ENCODE measurements at regions not wholly inside any gene's neighbourhood (a gene's known extent, or its start where the extent isn't known, plus 50 kb on each side); places are given as distances from the start of the nearest gene placed in this dataset.

DNA sequence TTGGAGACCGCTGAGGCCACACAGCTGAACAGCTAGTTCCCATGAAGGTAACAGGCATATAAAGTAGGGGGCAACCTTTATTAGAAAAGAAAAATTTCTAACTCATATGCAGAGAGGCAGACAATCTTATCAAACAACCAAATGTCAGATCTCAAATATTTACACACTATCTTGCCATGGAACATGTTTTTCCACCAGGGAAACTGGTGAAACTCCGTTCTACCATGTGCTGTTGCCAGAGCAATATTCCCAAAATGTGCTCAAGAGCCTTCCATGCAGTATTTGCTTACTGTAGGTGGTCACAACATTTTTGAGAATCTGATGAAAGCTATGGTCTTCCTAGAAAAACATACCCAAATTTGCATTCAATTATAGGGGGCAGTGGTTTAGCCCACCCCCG, 143.4 kb upstream of the MAGI3 start:
- TF ChIP-seq, protein P1, sequence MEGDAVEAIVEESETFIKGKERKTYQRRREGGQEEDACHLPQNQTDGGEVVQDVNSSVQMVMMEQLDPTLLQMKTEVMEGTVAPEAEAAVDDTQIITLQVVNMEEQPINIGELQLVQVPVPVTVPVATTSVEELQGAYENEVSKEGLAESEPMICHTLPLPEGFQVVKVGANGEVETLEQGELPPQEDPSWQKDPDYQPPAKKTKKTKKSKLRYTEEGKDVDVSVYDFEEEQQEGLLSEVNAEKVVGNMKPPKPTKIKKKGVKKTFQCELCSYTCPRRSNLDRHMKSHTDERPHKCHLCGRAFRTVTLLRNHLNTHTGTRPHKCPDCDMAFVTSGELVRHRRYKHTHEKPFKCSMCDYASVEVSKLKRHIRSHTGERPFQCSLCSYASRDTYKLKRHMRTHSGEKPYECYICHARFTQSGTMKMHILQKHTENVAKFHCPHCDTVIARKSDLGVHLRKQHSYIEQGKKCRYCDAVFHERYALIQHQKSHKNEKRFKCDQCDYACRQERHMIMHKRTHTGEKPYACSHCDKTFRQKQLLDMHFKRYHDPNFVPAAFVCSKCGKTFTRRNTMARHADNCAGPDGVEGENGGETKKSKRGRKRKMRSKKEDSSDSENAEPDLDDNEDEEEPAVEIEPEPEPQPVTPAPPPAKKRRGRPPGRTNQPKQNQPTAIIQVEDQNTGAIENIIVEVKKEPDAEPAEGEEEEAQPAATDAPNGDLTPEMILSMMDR (IDR thresholded peaks at IDR 0.05; ENCODE audit: insufficient read depth, low read depth, low read length), result no peak
- DNase-seq (ENCODE audit: low read depth), result no peak
- no peak overlapping the region for H3K4me3 ChIP-seq (ENCODE audit: low read depth, low read length)

DNA sequence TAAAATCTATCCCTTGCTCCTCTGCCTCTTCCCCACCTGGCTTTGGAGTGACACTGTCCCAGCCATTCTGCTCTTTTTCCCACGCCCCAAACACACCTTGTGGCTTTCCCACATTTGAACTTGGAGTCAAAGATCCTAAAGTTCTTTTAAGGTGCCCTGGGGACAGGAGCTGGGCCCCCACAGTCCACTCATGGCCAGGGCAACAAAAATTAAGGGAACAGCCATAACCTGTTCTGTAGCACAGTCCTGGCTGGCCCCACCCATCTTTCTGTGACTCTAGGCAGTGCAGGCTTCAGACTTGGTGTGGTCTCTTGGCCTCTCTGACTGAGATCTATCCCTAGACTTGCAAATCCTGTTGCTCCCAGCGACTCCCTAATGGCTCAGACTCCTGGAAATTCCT, 143.0 kb upstream of the MAGI3 start:
- no peak overlapping the region for H3K4me3 ChIP-seq (ENCODE audit: low read depth, low read length)
- DNase-seq (ENCODE audit: low read depth), result no peak
- TF ChIP-seq, protein P1 (IDR thresholded peaks at IDR 0.05; ENCODE audit: insufficient read depth, low read depth, low read length), result no peak

DNA sequence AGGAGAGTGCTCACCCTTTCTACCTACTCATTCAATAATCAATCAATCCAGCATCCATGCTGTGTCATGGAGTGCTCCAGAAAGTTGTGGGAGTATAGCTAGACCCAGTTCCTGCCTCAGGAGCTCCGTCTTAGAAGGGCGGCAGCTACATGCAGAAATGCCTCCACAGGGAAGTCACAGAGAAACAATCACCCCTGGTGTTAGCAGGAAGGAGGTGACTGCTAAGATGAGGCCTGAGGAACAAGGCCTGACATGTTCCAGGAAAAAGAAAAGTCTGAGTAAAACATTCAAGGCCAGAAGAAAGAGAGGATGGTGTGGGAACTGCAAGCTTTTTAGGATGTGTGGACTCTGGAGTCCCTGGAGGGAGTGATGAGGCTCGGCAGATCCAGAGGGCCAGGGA, 142.5 kb upstream of the MAGI3 start:
- no peak for DNase-seq (ENCODE audit: low read depth)
- no peak overlapping the region for H3K4me3 ChIP-seq (ENCODE audit: low read depth, low read length)
- TF ChIP-seq, protein P1 (IDR thresholded peaks at IDR 0.05; ENCODE audit: insufficient read depth, low read depth, low read length), result no peak

DNA sequence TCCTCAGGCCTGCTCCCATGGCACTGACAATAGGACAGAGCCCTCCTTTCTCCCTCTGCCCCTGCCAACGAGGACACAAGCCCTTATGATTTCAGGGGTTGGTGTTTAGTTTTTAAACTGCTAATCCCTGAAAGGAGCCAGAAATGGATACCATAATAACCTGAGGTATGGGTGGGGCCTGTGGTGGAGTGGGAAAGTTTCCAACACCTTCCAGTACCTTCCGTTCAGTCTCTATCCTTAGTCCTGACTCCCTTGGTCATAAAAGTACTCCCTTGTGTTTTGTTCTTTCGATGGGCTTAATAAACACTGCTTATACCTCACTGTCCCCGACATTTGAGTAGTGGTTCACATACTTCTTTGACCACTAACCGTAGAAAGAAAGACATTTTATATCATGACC, 141.8 kb upstream of the MAGI3 start:
- no peak for DNase-seq (ENCODE audit: low read depth)
- TF ChIP-seq, protein P1 (IDR thresholded peaks at IDR 0.05; ENCODE audit: insufficient read depth, low read depth, low read length), result no peak
- H3K4me3 ChIP-seq (ENCODE audit: low read depth, low read length), result no peak overlapping the region

DNA sequence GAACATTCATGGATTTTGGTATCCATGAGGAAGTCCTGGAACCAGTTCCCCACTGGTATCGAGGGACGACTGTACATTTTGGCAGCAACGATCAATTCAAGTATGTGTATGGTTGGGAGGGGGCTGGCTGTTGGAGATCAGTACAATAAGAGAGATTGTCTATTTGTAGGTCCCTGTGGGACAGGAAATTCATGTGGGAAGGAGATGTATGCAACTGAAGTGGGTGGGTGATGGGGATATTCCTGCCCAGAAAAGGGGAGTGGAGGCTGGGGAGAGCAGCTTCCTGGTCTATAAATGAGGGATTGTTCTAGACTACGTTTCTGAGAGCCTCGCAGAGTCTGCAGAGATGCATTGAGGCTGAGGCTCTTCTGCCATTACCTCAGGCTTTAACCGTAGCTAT, 140.2 kb upstream of the MAGI3 start:
- TF ChIP-seq, protein P1 (IDR thresholded peaks at IDR 0.05; ENCODE audit: insufficient read depth, low read depth, low read length), result no peak
- no peak for DNase-seq (ENCODE audit: low read depth)
- H3K4me3 ChIP-seq (ENCODE audit: low read depth, low read length), result no peak overlapping the region

DNA sequence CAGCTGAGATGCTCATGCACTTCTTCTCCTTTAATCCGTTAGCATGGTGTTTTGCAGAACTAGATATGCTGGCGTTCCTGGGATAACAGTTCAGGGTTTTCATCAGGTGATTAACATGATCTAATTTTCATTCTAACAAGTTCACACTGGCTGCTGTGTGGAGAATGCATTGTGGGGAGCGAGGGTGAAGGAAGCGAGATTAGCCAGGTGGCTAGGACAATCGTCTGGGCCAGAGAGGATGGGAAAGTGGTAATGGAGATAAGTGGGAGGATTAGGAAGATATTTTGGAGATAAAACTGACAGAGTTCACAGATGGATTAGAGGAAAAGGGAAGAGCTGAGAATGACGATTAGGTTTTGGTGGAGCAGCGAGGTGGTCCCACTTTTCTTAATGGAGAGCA, 138.1 kb upstream of the MAGI3 start:
- TF ChIP-seq, protein P1 (IDR thresholded peaks at IDR 0.05; ENCODE audit: insufficient read depth, low read depth, low read length), result no peak
- DNase-seq (ENCODE audit: low read depth), result no peak
- no peak overlapping the region for H3K4me3 ChIP-seq (ENCODE audit: low read depth, low read length)

DNA sequence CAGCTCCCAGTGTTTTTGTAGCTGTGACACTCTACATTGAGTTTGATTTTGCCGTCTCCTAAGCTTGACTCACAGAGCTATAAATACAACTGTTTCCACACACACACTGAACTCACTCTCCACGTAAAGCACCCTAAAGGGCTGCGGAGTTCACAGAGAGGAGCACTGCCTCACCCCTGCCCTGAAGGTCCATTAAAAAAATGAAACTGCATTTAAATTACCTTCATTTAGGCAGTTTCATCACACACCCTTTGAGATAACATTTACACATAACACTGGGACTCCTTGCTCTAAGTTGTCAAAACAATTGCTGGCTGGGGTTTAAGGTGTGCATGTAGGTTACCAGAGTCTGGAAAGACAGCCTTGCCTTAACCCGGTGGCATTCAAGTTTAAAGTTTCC, 137.1 kb upstream of the MAGI3 start:
- TF ChIP-seq, protein P1 (IDR thresholded peaks at IDR 0.05; ENCODE audit: insufficient read depth, low read depth, low read length), result no peak
- no peak overlapping the region for H3K4me3 ChIP-seq (ENCODE audit: low read depth, low read length)
- DNase-seq (ENCODE audit: low read depth), result no peak
